GM21717 (cell line): ENCODE measurements at regions not wholly inside any gene's neighbourhood (a gene's known extent, or its start where the extent isn't known, plus 50 kb on each side); places are given as distances from the start of the nearest gene placed in this dataset.
"Not testable (repeated sequence)": the region's sequence is repeated elsewhere in the genome, so short reads cannot be mapped to it uniquely, and the experiment has no call there.

ENCODE experiments used
- ATAC-seq: cut with Tn5 transposase; IDR thresholded peaks from one replicate; pipeline ENCODE4 v1.9.1; 2021; ENCODE audit warnings: mild to moderate bottlenecking, moderate library complexity; ENCODE audit not compliant: unreplicated experiment

GRCh38 chrX:102784550-102784949 is 64.0 kb downstream of the GPRASP3 start:
- no peak for ATAC-seq

GRCh38 chrX:102787283-102787682 is 66.7 kb downstream of the GPRASP3 start:
- no peak for ATAC-seq

- ATAC-seq: no peak
These were observed 87.8 kb downstream of the GPRASP3 start for GRCh38 chrX:102808336-102808735.

- ATAC-seq: not testable (repeated sequence)
These were observed 97.7 kb downstream of the GPRASP3 start for GRCh38 chrX:102818269-102818668.

GRCh38 chrX:102832661-102833060 is 104.4 kb upstream of the RAB40AL start:
- ATAC-seq: no peak

GRCh38 chrX:102833136-102833535 is 103.9 kb upstream of the RAB40AL start:
- no peak for ATAC-seq

GRCh38 chrX:102835504-102836146 is 101.4 kb upstream of the RAB40AL start:
- ATAC-seq: no peak

- no peak for ATAC-seq
These were observed 99.2 kb upstream of the RAB40AL start for GRCh38 chrX:102837847-102838246.

GRCh38 chrX:102840871-102841705 is 96.0 kb upstream of the RAB40AL start:
- no peak for ATAC-seq

- ATAC-seq: no peak
These were observed 95.4 kb upstream of the RAB40AL start for GRCh38 chrX:102841706-102842003.

- no peak for ATAC-seq
These were observed 92.1 kb upstream of the RAB40AL start for GRCh38 chrX:102845020-102845419.

GRCh38 chrX:102846544-102847236 is 90.4 kb upstream of the RAB40AL start:
- ATAC-seq: no peak

GRCh38 chrX:102847362-102847761 is 89.7 kb upstream of the RAB40AL start:
- no peak for ATAC-seq

- no peak for ATAC-seq
These were observed 87.7 kb upstream of the RAB40AL start for GRCh38 chrX:102849396-102849795.

GRCh38 chrX:102858826-102859549 is 78.1 kb upstream of the RAB40AL start:
- not testable (repeated sequence) for ATAC-seq

GRCh38 chrX:102859550-102859871 is 77.6 kb upstream of the RAB40AL start:
- ATAC-seq: no peak

GRCh38 chrX:102860235-102860634 is 76.8 kb upstream of the RAB40AL start:
- ATAC-seq: no peak

GRCh38 chrX:102863735-102864134 is 73.3 kb upstream of the RAB40AL start:
- peak; percentile 95 for ATAC-seq

- ATAC-seq: no peak
These were observed 70.0 kb upstream of the RAB40AL start for GRCh38 chrX:102866981-102867656.

- ATAC-seq: no peak
These were observed 53.6 kb upstream of the RAB40AL start for GRCh38 chrX:102883491-102883890.
